NT2/D1 (cell line): ENCODE measurements at regions not wholly inside any gene's neighbourhood (a gene's known extent, or its start where the extent isn't known, plus 50 kb on each side); places are given as distances from the start of the nearest gene placed in this dataset.

Experiments
- DNase-seq: peaks from one replicate; pipeline ENCODE4 v3.0.0-alpha.2; 2011; ENCODE audit warnings: low read depth, low spot score
- H3K27me3 ChIP-seq: 2 replicates; pipeline ENCODE4 v1.6.0; 2011; ENCODE audit warnings: mild to moderate bottlenecking; ENCODE audit not compliant: insufficient read length, insufficient read depth
- H3K36me3 ChIP-seq: 2 replicates; pipeline ENCODE4 v1.6.1; 2011; ENCODE audit warnings: mild to moderate bottlenecking, low read length, mixed read lengths; ENCODE audit not compliant: insufficient read depth, insufficient read length
- H3K4me1 ChIP-seq: 2 replicates; pipeline ENCODE4 v1.5.1; 2011; ENCODE audit not compliant: insufficient read depth, insufficient read length
- H3K4me3 ChIP-seq: 2 replicates; pipeline ENCODE4 v1.5.1; 2011; ENCODE audit warnings: low read depth; ENCODE audit not compliant: insufficient read length
- H3K9ac ChIP-seq: 2 replicates; pipeline ENCODE4 v1.6.0; 2011; ENCODE audit warnings: low read depth; ENCODE audit not compliant: insufficient read length
- H3K9me3 ChIP-seq: 2 replicates; pipeline ENCODE4 v1.5.1; 2011; ENCODE audit warnings: mild to moderate bottlenecking, low read length; ENCODE audit not compliant: insufficient read depth
- SUZ12 ChIP-seq: IDR thresholded peaks from 2 replicates; pipeline ENCODE4 v1.6.1; 2011; ENCODE audit not compliant: insufficient read length, insufficient read depth; ENCODE audit errors: extremely low read depth
- YY1 ChIP-seq: IDR thresholded peaks from 2 replicates; pipeline ENCODE4 v1.6.1; 2011; ENCODE audit not compliant: insufficient read length, insufficient read depth
- ZNF274 ChIP-seq: IDR thresholded peaks from 2 replicates; pipeline ENCODE4 v1.6.1; 2011; ENCODE audit warnings: mild to moderate bottlenecking, low read depth, low read length

DNA sequence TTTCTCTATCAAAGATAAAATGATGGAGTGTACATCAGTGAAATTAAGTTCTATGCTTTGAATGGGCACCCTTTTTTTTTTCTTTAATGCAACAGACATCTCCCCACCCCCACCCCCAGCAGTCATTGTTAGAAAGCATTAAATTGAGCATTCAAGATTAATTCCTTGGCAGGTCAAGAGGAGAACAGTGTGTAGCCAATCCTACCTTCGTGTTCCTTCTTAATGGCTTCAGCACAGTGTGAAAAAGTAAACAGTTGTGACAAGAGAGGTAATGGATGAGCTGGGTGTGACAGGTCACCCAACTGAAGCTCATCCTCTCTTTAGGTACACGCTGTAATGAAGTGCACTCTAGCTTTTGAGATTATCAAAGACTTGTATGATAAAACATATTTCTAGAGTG lies 198.5 kb upstream of the RARB start:
- H3K4me1 ChIP-seq = no peaks in the 10 kb centered on the region
- DNase-seq = no peak
- H3K9me3 ChIP-seq = no peaks in the 10 kb centered on the region
- H3K4me3 ChIP-seq = no peak overlapping the region
- no peaks in the 10 kb centered on the region for H3K36me3 ChIP-seq
- TF ChIP-seq ZNF274 = no peak
- TF ChIP-seq YY1 = no peak
- TF ChIP-seq SUZ12 = no peak
- H3K27me3 ChIP-seq = no peaks in the 10 kb centered on the region
- no peak overlapping the region for H3K9ac ChIP-seq

DNA sequence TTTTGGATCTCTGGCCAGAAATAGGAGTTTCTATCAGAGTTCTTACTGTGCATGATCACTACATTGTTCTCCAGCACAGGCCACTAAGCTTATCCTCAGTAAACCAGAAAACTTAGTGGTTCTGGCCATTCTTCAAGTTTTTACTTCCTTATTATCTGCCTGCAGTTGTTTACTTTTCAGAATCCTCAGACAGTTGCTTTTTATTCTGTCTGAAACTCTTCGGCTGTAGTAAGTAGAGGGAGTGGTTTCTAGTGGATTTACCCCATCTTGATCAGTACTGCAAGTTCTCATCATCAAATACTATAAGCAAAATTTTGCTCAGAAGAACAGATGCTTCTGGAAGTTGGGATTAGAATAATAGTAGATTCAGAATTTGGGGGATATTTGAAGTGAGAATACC lies 193.0 kb upstream of the RARB start:
- Histone ChIP-seq H3K4me1 (no peaks in the 10 kb centered on the region), H3K27me3 (no peaks in the 10 kb centered on the region), H3K4me3 (no peak overlapping the region), H3K9ac (no peak overlapping the region), H3K9me3 (no peaks in the 10 kb centered on the region), H3K36me3 (no peaks in the 10 kb centered on the region)
- DNase-seq = no peak
- no peak for TF ChIP-seq YY1
- TF ChIP-seq ZNF274 = no peak
- no peak for TF ChIP-seq SUZ12

DNA sequence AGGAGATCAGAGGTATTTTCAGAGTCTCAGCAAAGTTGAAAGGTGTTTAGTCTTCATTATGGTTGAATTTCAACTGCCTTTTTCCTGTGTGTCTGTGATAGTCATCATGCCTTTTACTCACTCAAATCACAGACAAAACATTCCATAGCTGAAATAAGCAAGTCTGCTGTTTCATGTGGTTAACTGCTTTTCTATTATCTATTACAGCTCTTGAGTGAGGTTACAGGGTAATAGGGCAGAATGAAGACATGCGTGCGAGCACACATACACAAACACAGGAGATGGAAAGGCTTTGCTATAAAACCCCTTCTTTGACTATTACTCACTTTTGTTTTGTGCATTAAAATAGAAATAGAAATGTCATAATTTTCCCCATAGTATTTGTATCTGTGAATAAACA lies 192.6 kb upstream of the RARB start:
- Histone ChIP-seq H3K4me1 (no peaks in the 10 kb centered on the region), H3K9me3 (no peaks in the 10 kb centered on the region), H3K9ac (no peak overlapping the region), H3K27me3 (no peaks in the 10 kb centered on the region), H3K36me3 (no peaks in the 10 kb centered on the region), H3K4me3 (no peak overlapping the region)
- no peak for DNase-seq
- TF ChIP-seq SUZ12 (no peak), YY1 (no peak), ZNF274 (no peak)

DNA sequence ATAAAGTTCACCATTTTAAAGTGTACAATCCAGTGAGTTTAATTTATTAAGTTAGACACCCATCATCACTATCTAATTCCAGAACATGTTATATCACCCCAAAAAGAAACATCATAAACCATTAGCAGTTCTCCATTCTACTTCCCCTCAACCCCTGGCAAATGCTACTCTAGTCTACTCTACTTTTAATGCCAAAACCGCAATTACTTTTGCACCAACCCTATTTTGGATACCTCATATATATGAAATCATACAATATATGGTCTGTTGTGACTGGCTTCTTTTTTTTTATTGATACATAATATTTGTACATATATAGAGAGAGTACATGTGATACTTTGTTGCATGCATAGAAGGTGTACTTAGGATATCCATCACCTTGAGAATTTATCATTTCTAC lies 190.5 kb upstream of the RARB start:
- H3K9me3 ChIP-seq = no peaks in the 10 kb centered on the region; the same call in 1 of the 2 replicates
- H3K9ac ChIP-seq = no peak overlapping the region
- H3K27me3 ChIP-seq = no peaks in the 10 kb centered on the region
- H3K4me3 ChIP-seq = no peak overlapping the region
- DNase-seq = no peak
- TF ChIP-seq SUZ12 (no peak), YY1 (no peak), ZNF274 (no peak)
- no peaks in the 10 kb centered on the region for H3K4me1 ChIP-seq
- no peaks in the 10 kb centered on the region for H3K36me3 ChIP-seq

DNA sequence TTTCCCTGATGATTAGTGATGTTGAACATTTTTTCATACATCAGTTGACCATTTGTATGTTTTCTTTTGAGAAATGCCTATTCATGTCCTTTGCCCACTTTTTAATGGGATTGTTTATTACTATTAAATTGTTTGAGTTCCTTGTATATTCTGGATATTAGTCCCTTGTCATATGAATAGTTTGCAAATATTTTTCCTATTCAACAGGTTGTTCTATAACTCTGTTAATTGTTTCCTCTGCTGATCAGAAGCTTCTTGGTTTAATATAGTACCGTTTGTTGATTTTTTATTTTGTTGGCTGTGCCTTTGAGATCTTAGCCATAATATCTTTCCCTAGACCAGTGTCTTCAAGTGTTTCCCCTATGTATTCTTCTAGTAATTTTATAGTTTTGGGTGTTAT lies 189.0 kb upstream of the RARB start:
- Histone ChIP-seq H3K9ac (no peak overlapping the region), H3K27me3 (no peaks in the 10 kb centered on the region), H3K36me3 (no peaks in the 10 kb centered on the region), H3K4me3 (no peak overlapping the region), H3K9me3 (no peaks in the 10 kb centered on the region; the same call in 1 of the 2 replicates), H3K4me1 (no peaks in the 10 kb centered on the region)
- no peak for TF ChIP-seq ZNF274
- TF ChIP-seq SUZ12 = no peak
- TF ChIP-seq YY1 = no peak
- no peak for DNase-seq

DNA sequence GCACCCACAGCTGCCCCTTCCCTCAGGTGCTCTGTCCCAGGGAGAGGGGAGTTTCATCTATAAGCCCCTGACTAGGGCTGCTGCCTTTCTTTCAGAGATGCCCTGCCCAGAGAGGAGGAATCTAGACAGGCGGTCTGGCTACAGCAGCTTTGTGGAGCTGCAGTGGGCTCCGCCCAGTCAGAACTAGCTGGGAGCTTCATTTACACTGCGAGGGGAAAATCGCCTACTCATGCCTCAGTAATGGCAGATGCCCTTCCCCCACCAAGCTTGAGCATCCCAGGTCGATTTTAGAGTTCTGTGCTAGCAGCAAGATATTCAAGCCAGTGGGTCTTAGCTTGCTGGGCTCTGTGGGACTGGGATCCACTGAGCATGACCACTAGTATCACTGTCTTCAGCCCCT lies 181.2 kb upstream of the RARB start:
- Histone ChIP-seq H3K4me1 (no peaks in the 10 kb centered on the region), H3K9me3 (peaks cover 46% of the 10 kb centered on the region), H3K9ac (no peak overlapping the region), H3K36me3 (no peaks in the 10 kb centered on the region), H3K27me3 (no peaks in the 10 kb centered on the region), H3K4me3 (no peak overlapping the region)
- TF ChIP-seq YY1 = no peak
- TF ChIP-seq SUZ12 = no peak
- TF ChIP-seq ZNF274 = no peak
- DNase-seq = peak; percentile 35

DNA sequence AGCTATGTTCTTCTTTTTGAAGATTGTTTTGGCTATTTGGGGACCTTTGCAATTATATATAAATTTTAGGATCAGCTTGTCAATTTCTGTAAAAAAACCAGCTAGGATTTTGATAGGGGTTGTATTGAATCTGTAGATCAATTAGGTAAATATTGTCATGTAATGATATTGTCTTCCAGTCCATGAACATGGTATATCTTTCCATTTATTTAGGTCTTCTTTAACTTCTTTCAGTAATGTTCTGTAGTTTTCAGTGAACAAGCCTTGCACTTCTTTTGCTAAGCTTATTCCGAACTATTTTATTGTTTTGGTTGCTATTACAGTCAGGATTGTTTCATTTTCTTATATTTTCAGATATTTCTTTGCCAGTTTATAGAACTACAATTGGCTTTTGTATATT lies 175.8 kb upstream of the RARB start:
- Histone ChIP-seq H3K4me3 (no peak overlapping the region), H3K9ac (no peak overlapping the region), H3K9me3 (peaks cover 34% of the 10 kb centered on the region), H3K27me3 (no peaks in the 10 kb centered on the region), H3K36me3 (no peaks in the 10 kb centered on the region), H3K4me1 (no peaks in the 10 kb centered on the region)
- TF ChIP-seq ZNF274 = no peak
- TF ChIP-seq YY1 = no peak
- TF ChIP-seq SUZ12 = no peak
- DNase-seq = no peak

DNA sequence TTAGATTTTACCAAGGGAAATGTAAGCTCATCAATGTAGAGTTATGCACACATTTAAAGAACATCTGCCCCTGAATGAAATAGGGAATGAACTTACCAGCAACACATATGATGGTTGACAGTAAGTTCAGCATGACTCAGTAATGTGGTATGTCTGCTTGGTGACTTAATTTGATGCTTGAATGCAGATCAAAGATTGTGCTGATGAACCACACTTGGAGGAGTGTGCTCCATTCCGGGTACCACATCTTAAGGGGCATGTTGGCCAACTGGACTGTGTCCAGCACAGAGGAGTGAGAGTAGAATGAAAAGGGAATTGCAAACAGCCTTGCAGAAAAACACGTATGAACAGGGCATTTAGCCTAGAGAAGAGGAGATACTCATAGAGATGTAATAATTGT lies 171.0 kb upstream of the RARB start:
- H3K4me1 ChIP-seq = no peaks in the 10 kb centered on the region
- H3K9me3 ChIP-seq = peaks cover 7% of the 10 kb centered on the region; the same call in 1 of the 2 replicates
- no peak for DNase-seq
- TF ChIP-seq SUZ12 = no peak
- TF ChIP-seq YY1 = no peak
- no peak for TF ChIP-seq ZNF274
- no peak overlapping the region for H3K9ac ChIP-seq
- no peak overlapping the region for H3K4me3 ChIP-seq
- no peaks in the 10 kb centered on the region for H3K27me3 ChIP-seq
- H3K36me3 ChIP-seq = no peaks in the 10 kb centered on the region
